SK-N-MC (cell line): ENCODE measurements at regions not wholly inside any gene's neighbourhood (a gene's known extent, or its start where the extent isn't known, plus 50 kb on each side); places are given as distances from the start of the nearest gene placed in this dataset.

Experiments
- DNase-seq: peaks from one replicate; pipeline ENCODE4 v3.0.0-alpha.2; 2011; ENCODE audit warnings: low read depth, low spot score
- H3K27ac ChIP-seq: fragments of 200-600 bp; sonication (generic); 2 replicates; pipeline ENCODE4 v1.5.1; 2016; ENCODE audit warnings: mixed run types
- H3K36me3 ChIP-seq: fragments of 200-600 bp; sonication (generic); 2 replicates; pipeline ENCODE4 v1.6.1; 2017; ENCODE audit warnings: antibody characterized with exemption, low read length, mixed read lengths; ENCODE audit not compliant: insufficient read depth
- H3K4me3 ChIP-seq: fragments of 200-600 bp; sonication (generic); 2 replicates; pipeline ENCODE4 v1.5.1; 2016
- H3K9ac ChIP-seq: fragments of 200-600 bp; sonication (generic); 2 replicates; pipeline ENCODE4 v1.8.0; 2017; ENCODE audit warnings: mixed run types, mixed read lengths; ENCODE audit not compliant: insufficient read length
- H3K9me3 ChIP-seq: fragments of 200-600 bp; sonication (generic); 2 replicates; pipeline ENCODE4 v1.6.1; 2017; ENCODE audit warnings: low read depth, mild to moderate bottlenecking, antibody characterized with exemption, low read length, moderate library complexity, mixed read lengths
- EZH2 ChIP-seq: fragments of 200-600 bp; sonication (generic); IDR thresholded peaks from one replicate; pipeline ENCODE4 v1.6.1; 2017; ENCODE audit warnings: antibody characterized with exemption
- FOXP2 ChIP-seq: optimal IDR thresholded peaks from 2 replicates; pipeline ENCODE3; 2011; ENCODE audit warnings: mild to moderate bottlenecking, moderate library complexity; ENCODE audit not compliant: insufficient read depth; ENCODE audit errors: extremely low read length, control extremely low read depth
- POLR2AphosphoS5 ChIP-seq: IDR thresholded peaks from 2 replicates; pipeline ENCODE4 v1.6.1; 2012; ENCODE audit warnings: mild to moderate bottlenecking, low read depth, low read length, borderline replicate concordance

DNA sequence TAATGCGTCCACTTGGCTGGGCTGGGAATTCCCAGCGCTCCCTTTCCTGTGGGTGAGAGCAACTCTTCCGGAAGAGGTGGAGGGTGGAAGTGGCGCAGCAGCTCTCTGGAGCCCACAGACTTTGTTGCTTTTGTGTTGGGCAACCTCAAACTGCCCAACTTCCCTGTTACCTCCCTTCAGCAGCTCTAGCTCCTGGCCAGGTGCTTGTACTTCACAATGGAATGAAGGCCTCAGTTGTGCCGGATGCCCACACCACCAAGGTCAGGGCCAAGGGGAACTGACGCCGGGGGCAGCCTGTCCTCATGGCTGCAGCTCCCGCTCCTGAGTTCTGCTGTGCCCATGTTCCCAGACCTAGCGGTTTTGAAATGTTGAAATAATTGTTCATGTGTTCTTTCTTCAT, 322.9 kb downstream of the GALR1 start:
- Histone ChIP-seq H3K9me3 (no peaks in the 10 kb centered on the region), H3K9ac (no peak overlapping the region), H3K4me3 (no peak overlapping the region), H3K27ac (no peak overlapping the region), H3K36me3 (no peaks in the 10 kb centered on the region)
- TF ChIP-seq FOXP2 (no peak), POLR2AphosphoS5 (no peak), EZH2 (no peak)
- no peak for DNase-seq

GRCh38 chr18:77573571-77573970, 323.9 kb downstream of the GALR1 start:
- no peak overlapping the region for H3K27ac ChIP-seq
- no peaks in the 10 kb centered on the region for H3K9me3 ChIP-seq
- DNase-seq, result no peak
- H3K4me3 ChIP-seq, result no peak overlapping the region
- H3K36me3 ChIP-seq, result no peaks in the 10 kb centered on the region
- TF ChIP-seq POLR2AphosphoS5 (no peak), FOXP2 (no peak), EZH2 (no peak)
- no peak overlapping the region for H3K9ac ChIP-seq

- no peak overlapping the region for H3K9ac ChIP-seq
- H3K36me3 ChIP-seq, result no peaks in the 10 kb centered on the region
- H3K9me3 ChIP-seq, result no peaks in the 10 kb centered on the region
- TF ChIP-seq POLR2AphosphoS5 (no peak), FOXP2 (no peak), EZH2 (no peak)
- no peak overlapping the region for H3K4me3 ChIP-seq
- no peak overlapping the region for H3K27ac ChIP-seq
- no peak for DNase-seq
Observed at GRCh38 chr18:77590943-77591515, 341.4 kb downstream of the GALR1 start.

GRCh38 chr18:77597726-77598125, 348.1 kb downstream of the GALR1 start:
- DNase-seq, result no peak

GRCh38 chr18:77600674-77601073, 351.0 kb downstream of the GALR1 start:
- no peak overlapping the region for H3K27ac ChIP-seq
- H3K9me3 ChIP-seq, result no peaks in the 10 kb centered on the region
- TF ChIP-seq EZH2 (no peak), POLR2AphosphoS5 (no peak), FOXP2 (no peak)
- H3K4me3 ChIP-seq, result no peak overlapping the region
- H3K36me3 ChIP-seq, result no peaks in the 10 kb centered on the region
- H3K9ac ChIP-seq, result no peak overlapping the region
- DNase-seq, result no peak

More at GRCh38 chr18:77597726-77598125, 348.1 kb downstream of the GALR1 start:
- no peak overlapping the region for H3K4me3 ChIP-seq
- no peaks in the 10 kb centered on the region for H3K9me3 ChIP-seq
- no peaks in the 10 kb centered on the region for H3K36me3 ChIP-seq
- no peak overlapping the region for H3K27ac ChIP-seq
- no peak overlapping the region for H3K9ac ChIP-seq
- no peak for TF ChIP-seq EZH2
- TF ChIP-seq POLR2AphosphoS5, result no peak
- no peak for TF ChIP-seq FOXP2

DNA sequence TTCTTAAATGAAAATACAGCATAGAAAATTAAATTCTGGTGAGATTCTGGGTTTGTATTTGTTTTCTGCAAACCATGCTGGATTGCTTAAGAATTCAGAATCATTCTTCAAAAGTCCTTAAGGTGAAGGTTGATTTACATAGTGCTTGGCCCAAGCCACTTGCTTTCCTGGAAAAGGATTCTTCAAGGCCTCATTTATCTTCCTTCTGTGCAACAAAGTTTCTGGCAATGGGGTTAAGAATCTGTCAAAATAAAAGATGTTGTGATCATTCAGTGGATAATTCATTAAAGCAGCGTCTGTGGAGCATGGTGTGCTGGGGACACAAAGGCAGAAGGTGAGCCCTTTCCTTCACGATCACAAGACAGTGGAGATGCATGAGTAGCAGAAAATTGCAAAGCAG, 351.9 kb downstream of the GALR1 start:
- no peaks in the 10 kb centered on the region for H3K9me3 ChIP-seq
- DNase-seq, result no peak
- H3K36me3 ChIP-seq, result no peaks in the 10 kb centered on the region
- TF ChIP-seq FOXP2 (no peak), POLR2AphosphoS5 (no peak), EZH2 (no peak)
- no peak overlapping the region for H3K9ac ChIP-seq
- H3K4me3 ChIP-seq, result no peak overlapping the region
- no peak overlapping the region for H3K27ac ChIP-seq

- Histone ChIP-seq H3K27ac (no peak overlapping the region), H3K36me3 (no peaks in the 10 kb centered on the region), H3K9ac (no peak overlapping the region), H3K9me3 (no peaks in the 10 kb centered on the region), H3K4me3 (no peak overlapping the region)
- no peak for DNase-seq
- TF ChIP-seq EZH2 (no peak), POLR2AphosphoS5 (no peak), FOXP2 (no peak)
Observed at GRCh38 chr18:77607087-77607486, 357.4 kb downstream of the GALR1 start.

GRCh38 chr18:77608807-77609206, 359.2 kb downstream of the GALR1 start:
- no peak for TF ChIP-seq POLR2AphosphoS5
- no peak for TF ChIP-seq FOXP2
- TF ChIP-seq EZH2, result no peak
- H3K9ac ChIP-seq, result no peak overlapping the region
- no peak for DNase-seq
- H3K4me3 ChIP-seq, result no peak overlapping the region
- H3K27ac ChIP-seq, result no peak overlapping the region
- no peaks in the 10 kb centered on the region for H3K36me3 ChIP-seq
- H3K9me3 ChIP-seq, result no peaks in the 10 kb centered on the region

- no peaks in the 10 kb centered on the region for H3K9me3 ChIP-seq
- H3K27ac ChIP-seq, result no peak overlapping the region
- no peak overlapping the region for H3K9ac ChIP-seq
- H3K4me3 ChIP-seq, result no peak overlapping the region
- TF ChIP-seq FOXP2 (no peak), EZH2 (no peak), POLR2AphosphoS5 (no peak)
- no peak for DNase-seq
- H3K36me3 ChIP-seq, result no peaks in the 10 kb centered on the region
Observed at GRCh38 chr18:77617694-77618093, 368.0 kb downstream of the GALR1 start.
